IMR-90 (cell line): ENCODE measurements at regions not wholly inside any gene's neighbourhood (a gene's known extent, or its start where the extent isn't known, plus 50 kb on each side); places are given as distances from the start of the nearest gene placed in this dataset.

ENCODE experiments used
- ATAC-seq: fragments of 200-7000 bp; cut with Tn5 transposase; 2 replicates; pipeline ENCODE4 v1.9.1; 2020; ENCODE audit warnings: low read depth, mild to moderate bottlenecking, moderate library complexity
- BruUV-seq: library from RNA; stranded (reverse); fragments of 400-500 nt; replicated peaks from 2 replicates; lab custom pipeline; 2021; lab: Mats Ljungman, UMichigan
- CTCF ChIA-PET: fragments of 300-600 bp; formaldehyde crosslinking; extraction: SDS; loops from one replicate; lab custom pipeline; 2021; ENCODE audit warnings: antibody characterized with exemption; lab: Yijun Ruan, JAX
- POLR2A ChIA-PET: fragments of 300-600 bp; sonication (Branson Sonifier 250); formaldehyde crosslinking; loops from one replicate; lab custom pipeline; 2022; ENCODE audit warnings: antibody characterized with exemption; ENCODE audit not compliant: unreplicated experiment; lab: Charles Lee
- DNase-seq: peaks from one replicate; pipeline ENCODE4 v3.0.0; 2013
- H2AFZ ChIP-seq: replicated peaks from 2 replicates; pipeline ENCODE3; 2013; ENCODE audit warnings: low read length, mild to moderate bottlenecking; ENCODE audit not compliant: poor library complexity
- H2AK5ac ChIP-seq: 2 replicates; pipeline ENCODE4 v1.6.1; 2013; ENCODE audit warnings: low read depth, low read length, inconsistent platforms
- H2AK9ac ChIP-seq: replicated peaks from 2 replicates; pipeline ENCODE3; 2013; ENCODE audit warnings: mild to moderate bottlenecking, low read depth, low read length, moderate library complexity; ENCODE audit not compliant: poor library complexity
- H2BK120ac ChIP-seq: 2 replicates; pipeline ENCODE4 v1.6.1; 2013; ENCODE audit warnings: low read depth, low read length, inconsistent platforms
- H2BK15ac ChIP-seq: 3 replicates; pipeline ENCODE4 v1.6.1; 2013; ENCODE audit warnings: low read depth, low read length, inconsistent platforms
- H2BK20ac ChIP-seq: 2 replicates; pipeline ENCODE4 v1.6.1; 2013; ENCODE audit warnings: low read depth, mild to moderate bottlenecking, inconsistent platforms, low read length, moderate library complexity
- H2BK5ac ChIP-seq: 2 replicates; pipeline ENCODE4 v1.6.1; 2013; ENCODE audit warnings: mild to moderate bottlenecking, low read depth, low read length, inconsistent platforms; ENCODE audit not compliant: poor library complexity, severe bottlenecking
- H3K14ac ChIP-seq: replicated peaks from 2 replicates; pipeline ENCODE4 v1.6.1; 2013; ENCODE audit warnings: low read depth, low read length, inconsistent platforms
- H3K18ac ChIP-seq: 2 replicates; pipeline ENCODE4 v1.6.1; 2013; ENCODE audit warnings: low read depth, low read length, control low read depth
- H3K23ac ChIP-seq: 2 replicates; pipeline ENCODE4 v1.6.1; 2013; ENCODE audit warnings: low read depth, low read length, inconsistent platforms
- H3K27ac ChIP-seq: 2 replicates; pipeline ENCODE4 v1.5.1; 2013; ENCODE audit warnings: mild to moderate bottlenecking, control low read depth, low read length; ENCODE audit not compliant: insufficient read depth
- H3K27me3 ChIP-seq: 2 replicates; pipeline ENCODE4 v1.6.1; 2013; ENCODE audit warnings: low read length; ENCODE audit not compliant: control insufficient read depth, insufficient read depth
- H3K36me3 ChIP-seq: 2 replicates; pipeline ENCODE4 v1.6.1; 2013; ENCODE audit warnings: low read length, mixed read lengths; ENCODE audit not compliant: control insufficient read depth, insufficient read depth
- H3K4ac ChIP-seq: 2 replicates; pipeline ENCODE4 v1.6.1; 2013; ENCODE audit warnings: low read depth, low read length, inconsistent platforms
- H3K4me1 ChIP-seq: 2 replicates; pipeline ENCODE4 v1.6.1; 2013; ENCODE audit warnings: low read length, mixed read lengths; ENCODE audit not compliant: control insufficient read depth, insufficient read depth
- H3K4me2 ChIP-seq: 2 replicates; pipeline ENCODE4 v1.6.1; 2013; ENCODE audit warnings: low read depth, mild to moderate bottlenecking, control low read depth, low read length, moderate library complexity
- H3K4me3 ChIP-seq: 2 replicates; pipeline ENCODE4 v1.5.1; 2013; ENCODE audit warnings: low read depth, mild to moderate bottlenecking, control low read depth, low read length, moderate library complexity; ENCODE audit not compliant: insufficient read depth
- H3K56ac ChIP-seq: 2 replicates; pipeline ENCODE4 v1.6.1; 2013; ENCODE audit warnings: low read length, inconsistent platforms; ENCODE audit not compliant: insufficient read depth; ENCODE audit errors: extremely low read depth
- H3K79me1 ChIP-seq, 2 experiments: 2 replicates each; pipeline ENCODE4 v1.6.1; 2013; ENCODE audit warnings: low read length in 2 of 2, inconsistent platforms in 1 of 2, low read depth in 1 of 2
- H3K9ac ChIP-seq: 2 replicates; pipeline ENCODE4 v1.6.1; 2013; ENCODE audit warnings: low read depth, low read length, control low read depth
- H3K9me1 ChIP-seq: 2 replicates; pipeline ENCODE4 v1.6.1; 2013; ENCODE audit warnings: low read length, inconsistent platforms; ENCODE audit not compliant: insufficient read depth
- H3K9me3 ChIP-seq: 2 replicates; pipeline ENCODE4 v1.6.1; 2013; ENCODE audit warnings: low read length; ENCODE audit not compliant: control insufficient read depth, insufficient read depth
- H4K20me1 ChIP-seq: 2 replicates; pipeline ENCODE4 v1.6.1; 2013; ENCODE audit warnings: low read length, inconsistent platforms; ENCODE audit not compliant: insufficient read depth
- H4K5ac ChIP-seq: 2 replicates; pipeline ENCODE4 v1.6.1; 2013; ENCODE audit warnings: mild to moderate bottlenecking, low read depth, low read length, control low read depth
- H4K8ac ChIP-seq, 2 experiments: 2 replicates each; pipeline ENCODE4 v1.6.1; 2013; ENCODE audit warnings: low read depth in 2 of 2, low read length in 2 of 2, control low read depth in 1 of 2, inconsistent platforms in 1 of 2
- H4K91ac ChIP-seq: 2 replicates; pipeline ENCODE4 v1.6.1; 2013; ENCODE audit warnings: low read depth, low read length, inconsistent platforms; ENCODE audit not compliant: insufficient read depth
- BHLHE40 ChIP-seq: fragments of 150-350 bp; IDR thresholded peaks from 2 replicates; pipeline ENCODE4 v1.6.1; 2016; ENCODE audit warnings: mild to moderate bottlenecking, low read depth, low read length
- CEBPB ChIP-seq: IDR thresholded peaks from 2 replicates; pipeline ENCODE4 v1.6.1; 2012; ENCODE audit warnings: low read depth, low read length, improper control_type of control experiment
- CHD1 ChIP-seq: IDR thresholded peaks from 2 replicates; pipeline ENCODE4 v1.6.1; 2012; ENCODE audit warnings: low read depth, low read length, improper control_type of control experiment
- FOS ChIP-seq: fragments of 150-350 bp; IDR thresholded peaks from 2 replicates; pipeline ENCODE4 v1.6.1; 2016; ENCODE audit warnings: low read depth, low read length
- MAFK ChIP-seq: IDR thresholded peaks from 2 replicates; pipeline ENCODE4 v1.6.1; 2012; ENCODE audit warnings: low read depth, low read length, improper control_type of control experiment
- MAZ ChIP-seq: IDR thresholded peaks from 2 replicates; pipeline ENCODE4 v1.6.1; 2012; ENCODE audit warnings: low read depth, mild to moderate bottlenecking, low read length, improper control_type of control experiment, moderate library complexity, borderline replicate concordance
- NFE2L2 ChIP-seq: fragments of 150-350 bp; IDR thresholded peaks from 2 replicates; pipeline ENCODE4 v1.6.1; 2016; ENCODE audit warnings: low read depth, mild to moderate bottlenecking, low read length
- POLR2A ChIP-seq: IDR thresholded peaks from 2 replicates; pipeline ENCODE4 v1.6.1; 2012; ENCODE audit warnings: mild to moderate bottlenecking, low read depth, low read length
- RCOR1 ChIP-seq: IDR thresholded peaks from 2 replicates; pipeline ENCODE4 v1.6.1; 2012; ENCODE audit warnings: mild to moderate bottlenecking, low read length, improper control_type of control experiment; ENCODE audit not compliant: insufficient replicate concordance
- RFX5 ChIP-seq: IDR thresholded peaks from 2 replicates; pipeline ENCODE4 v1.8.0; 2012; ENCODE audit warnings: low read depth, mild to moderate bottlenecking, low read length, moderate library complexity
- SMC3 ChIP-seq: fragments of 150-350 bp; IDR thresholded peaks from 2 replicates; pipeline ENCODE4 v1.6.1; 2016; ENCODE audit warnings: low read depth, mild to moderate bottlenecking, antibody characterized with exemption, low read length, moderate library complexity
- WGBS, 2 experiments: methylation state at CpG; one replicate each; pipeline versions ENCODE4 v1.1.5 to v1.1.7; 2013; ENCODE audit warnings: missing lambda C conversion rate in 2 of 2; ENCODE audit not compliant: insufficient read length in 1 of 2; ENCODE audit errors: extremely low coverage in 2 of 2; 5-methylcytosine and 5-hydroxymethylcytosine counted together
- dilution Hi-C: fragments of 300-500 bp; cut with HindIII; formaldehyde crosslinking; loops from one replicate; pipeline ENCODE4 v1.14.3; 2018; ENCODE audit warnings: low sequenced_read_pairs; ENCODE audit not compliant: unreplicated experiment
- in situ Hi-C: fragments of 300-500 bp; cut with MboI; formaldehyde crosslinking; loops from 3 replicates; pipeline ENCODE4 v1.14.3; 2019; ENCODE audit warnings: low sequenced_read_pairs, inconsistent platforms, mixed read lengths
- intact Hi-C: fragments of 100-400 bp; cut with micrococcal nuclease; formaldehyde crosslinking; loops from 2 replicates; pipeline ENCODE4 v1.10.0; 2022
- TF ChIP-seq, protein P1 (sequence below): fragments of 150-350 bp; IDR thresholded peaks from 2 replicates; pipeline ENCODE4 v1.6.1; 2017; ENCODE audit warnings: mild to moderate bottlenecking, antibody characterized with exemption, low read length, low read depth
- TF ChIP-seq, protein P2 (sequence below): fragments of 150-350 bp; IDR thresholded peaks from 2 replicates; pipeline ENCODE4 v1.6.1; 2016; ENCODE audit warnings: low read depth, mild to moderate bottlenecking, low read length, moderate library complexity, borderline replicate concordance
- TF ChIP-seq, protein P3 (sequence below): conservative IDR thresholded peaks from 2 replicates; pipeline ENCODE4 v1.5.1; 2012; ENCODE audit warnings: mild to moderate bottlenecking, low read depth, low read length, improper control_type of control experiment

DNA sequence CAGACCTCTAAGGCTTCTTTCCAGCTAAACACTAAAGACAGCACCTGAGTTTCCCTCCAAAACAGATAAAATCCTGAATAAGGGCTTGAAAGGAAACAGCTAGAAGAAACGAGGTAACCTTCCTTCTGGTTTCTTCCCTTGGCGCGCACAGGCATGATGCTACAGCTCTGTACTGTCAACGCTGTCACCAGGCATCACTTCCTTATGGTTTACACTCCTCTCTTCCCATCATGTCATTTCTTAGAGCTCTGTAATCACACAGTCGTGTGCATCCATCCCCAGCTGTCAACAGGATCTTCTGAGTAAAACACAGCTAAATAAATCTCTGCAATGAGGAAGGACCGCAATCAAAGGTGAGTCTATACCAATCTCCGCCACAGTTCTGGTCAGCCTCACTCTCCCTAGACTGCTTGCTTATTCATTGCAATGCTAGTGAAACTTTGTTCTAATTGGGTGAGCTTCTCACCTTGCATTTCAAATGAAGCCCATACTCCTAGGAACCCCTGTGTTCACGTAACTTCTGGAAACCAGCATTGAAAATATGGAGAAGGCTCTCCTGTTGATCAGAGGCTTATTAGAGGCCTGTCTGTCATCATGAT lies 162.6 kb upstream of the DTNBP1 start:
- H2AK9ac ChIP-seq, result no peak overlapping the region
- H3K36me3 ChIP-seq, result no peaks in the 10 kb centered on the region
- no peak overlapping the region for H4K8ac ChIP-seq
- ChIA-PET POLR2A (no interaction called here), CTCF (no interaction called here)
- no peaks in the 10 kb centered on the region for H3K79me1 ChIP-seq
- no peak overlapping the region for H2AFZ ChIP-seq
- no peaks in the 10 kb centered on the region for H3K4me1 ChIP-seq
- H2BK120ac ChIP-seq, result no peak overlapping the region
- H3K14ac ChIP-seq, result no peak overlapping the region
- H3K18ac ChIP-seq, result no peak overlapping the region
- ATAC-seq, result no peak
- no peaks in the 10 kb centered on the region for H3K9me1 ChIP-seq
- TF ChIP-seq, protein P1, sequence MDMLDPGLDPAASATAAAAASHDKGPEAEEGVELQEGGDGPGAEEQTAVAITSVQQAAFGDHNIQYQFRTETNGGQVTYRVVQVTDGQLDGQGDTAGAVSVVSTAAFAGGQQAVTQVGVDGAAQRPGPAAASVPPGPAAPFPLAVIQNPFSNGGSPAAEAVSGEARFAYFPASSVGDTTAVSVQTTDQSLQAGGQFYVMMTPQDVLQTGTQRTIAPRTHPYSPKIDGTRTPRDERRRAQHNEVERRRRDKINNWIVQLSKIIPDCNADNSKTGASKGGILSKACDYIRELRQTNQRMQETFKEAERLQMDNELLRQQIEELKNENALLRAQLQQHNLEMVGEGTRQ, result no peak
- TF ChIP-seq SMC3, result no peak
- TF ChIP-seq FOS, result no peak
- TF ChIP-seq POLR2A, result no peak
- TF ChIP-seq RCOR1, result no peak
- no peak for TF ChIP-seq MAFK
- TF ChIP-seq, protein P2, sequence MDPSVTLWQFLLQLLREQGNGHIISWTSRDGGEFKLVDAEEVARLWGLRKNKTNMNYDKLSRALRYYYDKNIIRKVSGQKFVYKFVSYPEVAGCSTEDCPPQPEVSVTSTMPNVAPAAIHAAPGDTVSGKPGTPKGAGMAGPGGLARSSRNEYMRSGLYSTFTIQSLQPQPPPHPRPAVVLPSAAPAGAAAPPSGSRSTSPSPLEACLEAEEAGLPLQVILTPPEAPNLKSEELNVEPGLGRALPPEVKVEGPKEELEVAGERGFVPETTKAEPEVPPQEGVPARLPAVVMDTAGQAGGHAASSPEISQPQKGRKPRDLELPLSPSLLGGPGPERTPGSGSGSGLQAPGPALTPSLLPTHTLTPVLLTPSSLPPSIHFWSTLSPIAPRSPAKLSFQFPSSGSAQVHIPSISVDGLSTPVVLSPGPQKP, result no peak
- no peak for TF ChIP-seq CHD1
- TF ChIP-seq CEBPB, result no peak
- TF ChIP-seq, protein P3, sequence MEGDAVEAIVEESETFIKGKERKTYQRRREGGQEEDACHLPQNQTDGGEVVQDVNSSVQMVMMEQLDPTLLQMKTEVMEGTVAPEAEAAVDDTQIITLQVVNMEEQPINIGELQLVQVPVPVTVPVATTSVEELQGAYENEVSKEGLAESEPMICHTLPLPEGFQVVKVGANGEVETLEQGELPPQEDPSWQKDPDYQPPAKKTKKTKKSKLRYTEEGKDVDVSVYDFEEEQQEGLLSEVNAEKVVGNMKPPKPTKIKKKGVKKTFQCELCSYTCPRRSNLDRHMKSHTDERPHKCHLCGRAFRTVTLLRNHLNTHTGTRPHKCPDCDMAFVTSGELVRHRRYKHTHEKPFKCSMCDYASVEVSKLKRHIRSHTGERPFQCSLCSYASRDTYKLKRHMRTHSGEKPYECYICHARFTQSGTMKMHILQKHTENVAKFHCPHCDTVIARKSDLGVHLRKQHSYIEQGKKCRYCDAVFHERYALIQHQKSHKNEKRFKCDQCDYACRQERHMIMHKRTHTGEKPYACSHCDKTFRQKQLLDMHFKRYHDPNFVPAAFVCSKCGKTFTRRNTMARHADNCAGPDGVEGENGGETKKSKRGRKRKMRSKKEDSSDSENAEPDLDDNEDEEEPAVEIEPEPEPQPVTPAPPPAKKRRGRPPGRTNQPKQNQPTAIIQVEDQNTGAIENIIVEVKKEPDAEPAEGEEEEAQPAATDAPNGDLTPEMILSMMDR, result no peak
- TF ChIP-seq RFX5, result no peak
- TF ChIP-seq NFE2L2, result no peak
- no peak for TF ChIP-seq BHLHE40
- TF ChIP-seq MAZ, result no peak
- no TSS peak for BruUV-seq
- dilution Hi-C loops, result no loop called here
- no peak overlapping the region for H3K4me2 ChIP-seq
- no peaks in the 10 kb centered on the region for H3K9me3 ChIP-seq
- H3K56ac ChIP-seq, result no peak overlapping the region
- no CpG with 5 or more reads among the region's 8 CpGs for WGBS, 2 experiments
- no peak overlapping the region for H2AK5ac ChIP-seq
- no peak overlapping the region for H3K9ac ChIP-seq
- H3K23ac ChIP-seq, result no peak overlapping the region
- H3K27ac ChIP-seq, result no peak overlapping the region
- no peak overlapping the region for H3K4me3 ChIP-seq
- no peak overlapping the region for H3K4ac ChIP-seq
- no peak overlapping the region for H2BK15ac ChIP-seq
- no peak overlapping the region for H2BK20ac ChIP-seq
- in situ Hi-C loops, result no loop called here
- no peak overlapping the region for H4K5ac ChIP-seq
- intact Hi-C loops, result no loop called here
- H4K91ac ChIP-seq, result no peak overlapping the region
- no peak overlapping the region for H2BK5ac ChIP-seq
- DNase-seq, result no peak
- peaks cover 10% of the 10 kb centered on the region for H3K27me3 ChIP-seq
- H4K20me1 ChIP-seq, result no peaks in the 10 kb centered on the region
